GM12864 (cell line): ENCODE measurements at regions not wholly inside any gene's neighbourhood (a gene's known extent, or its start where the extent isn't known, plus 50 kb on each side); places are given as distances from the start of the nearest gene placed in this dataset.
"Not testable (repeated sequence)": the region's sequence is repeated elsewhere in the genome, so short reads cannot be mapped to it uniquely, and the experiment has no call there.

Experiments used
- DNase-seq: peaks from one replicate; pipeline ENCODE4 v3.0.0-alpha.2; 2011; ENCODE audit warnings: low read depth
- H3K4me3 ChIP-seq: 2 replicates; pipeline ENCODE4 v1.5.1; 2011; ENCODE audit warnings: mild to moderate bottlenecking, low read depth, low read length, control low read depth

DNA sequence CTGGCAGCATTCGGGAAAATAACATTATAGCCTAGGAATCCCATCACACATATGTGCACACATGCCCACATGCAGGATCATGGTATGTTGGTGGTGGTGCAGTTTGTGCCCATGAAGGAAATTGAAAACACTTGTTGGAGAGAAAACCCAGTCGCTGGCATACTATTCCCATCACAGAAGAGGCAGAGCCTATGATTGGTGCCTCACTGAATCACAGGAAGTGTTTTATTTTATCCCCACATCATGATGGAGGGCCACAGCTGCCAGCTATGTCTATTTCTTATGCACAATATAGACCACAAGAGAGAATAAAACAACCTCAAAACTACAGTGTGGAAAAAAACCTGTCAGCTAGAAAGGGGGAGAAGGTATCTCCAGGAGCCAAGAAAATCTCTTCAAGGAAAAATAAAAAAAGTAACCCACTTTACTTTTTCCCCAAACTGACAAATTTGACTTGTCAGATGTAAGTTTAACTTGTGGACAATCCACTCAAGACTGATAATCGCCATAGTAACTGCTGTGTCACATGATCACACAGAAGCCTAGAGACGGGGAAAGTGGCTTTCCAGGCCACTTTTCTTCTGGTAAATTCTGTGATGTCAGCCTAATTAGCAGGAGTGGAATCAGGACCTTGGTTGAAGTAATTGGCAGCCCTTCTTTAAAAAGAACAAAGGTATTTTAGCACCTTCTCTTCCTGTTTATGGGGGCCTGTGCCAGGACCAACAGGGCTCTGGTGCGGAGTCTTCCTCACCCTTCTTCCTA is 100.0 kb upstream of the PLGLB2 start:
- DNase-seq, result not testable (repeated sequence)

DNA sequence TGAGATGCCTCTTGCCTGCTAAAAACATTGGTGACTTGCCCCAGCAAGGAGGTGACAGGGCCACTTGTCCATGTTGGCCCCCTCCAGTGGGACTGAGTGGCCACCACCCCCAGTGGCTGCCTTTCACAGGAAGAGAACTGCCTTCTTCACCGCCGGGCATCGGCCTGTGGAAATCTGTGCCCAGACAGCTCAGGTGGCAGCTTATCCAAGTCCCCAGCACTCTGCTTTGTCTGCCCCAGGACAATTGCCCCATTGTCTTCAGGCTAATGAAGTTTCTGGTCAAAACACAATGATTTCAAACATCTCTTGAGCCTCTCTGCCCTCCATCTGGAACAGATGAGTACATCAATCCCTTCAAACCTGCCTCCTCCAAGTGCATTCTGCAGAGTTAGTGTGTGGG is 99.1 kb upstream of the PLGLB2 start:
- not testable (repeated sequence) for DNase-seq, H3K4me3 ChIP-seq

More for the DNA sequence above, 100.0 kb upstream of the PLGLB2 start:
- H3K4me3 ChIP-seq, result not testable (repeated sequence)

DNA sequence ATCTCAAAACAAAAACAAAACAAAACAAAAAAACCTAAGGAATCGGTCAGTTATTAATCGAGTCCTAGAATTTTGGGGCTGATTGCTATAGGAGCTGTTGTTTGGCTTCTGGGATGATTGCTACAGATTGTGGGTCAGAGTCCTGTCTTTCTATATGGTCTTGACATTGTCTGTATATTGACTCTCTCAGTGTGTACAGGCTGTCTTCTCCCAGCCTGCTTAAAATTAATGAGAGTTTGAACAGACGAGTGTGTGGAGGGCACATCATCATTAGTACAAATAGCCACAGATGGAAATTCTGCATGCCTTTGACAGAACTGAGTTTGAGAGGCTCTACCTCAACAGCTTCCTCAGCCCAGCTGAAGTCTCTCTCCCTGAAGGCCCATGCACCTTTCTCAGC is 98.0 kb upstream of the PLGLB2 start:
- H3K4me3 ChIP-seq, DNase-seq: not testable (repeated sequence)

DNA sequence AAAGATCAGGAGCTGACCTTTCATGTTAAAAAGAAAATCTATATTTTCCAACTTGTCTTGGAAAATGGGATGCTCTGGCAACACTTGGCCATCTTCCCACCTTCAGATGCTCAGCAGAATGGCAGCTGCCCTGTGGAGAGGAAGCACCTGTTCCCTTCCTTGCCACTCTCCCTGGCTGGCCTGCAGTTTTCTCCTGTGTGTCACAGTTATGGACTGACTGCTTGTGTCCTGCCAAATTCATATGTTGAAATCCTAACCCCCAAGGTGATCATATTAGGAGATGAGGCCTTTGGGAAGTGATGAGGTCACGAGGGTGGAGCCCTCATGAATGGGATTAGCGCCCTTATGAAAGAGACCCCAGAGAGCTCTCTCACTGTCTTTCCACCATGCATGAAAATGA is 97.0 kb upstream of the PLGLB2 start:
- not testable (repeated sequence) for H3K4me3 ChIP-seq, DNase-seq

DNA sequence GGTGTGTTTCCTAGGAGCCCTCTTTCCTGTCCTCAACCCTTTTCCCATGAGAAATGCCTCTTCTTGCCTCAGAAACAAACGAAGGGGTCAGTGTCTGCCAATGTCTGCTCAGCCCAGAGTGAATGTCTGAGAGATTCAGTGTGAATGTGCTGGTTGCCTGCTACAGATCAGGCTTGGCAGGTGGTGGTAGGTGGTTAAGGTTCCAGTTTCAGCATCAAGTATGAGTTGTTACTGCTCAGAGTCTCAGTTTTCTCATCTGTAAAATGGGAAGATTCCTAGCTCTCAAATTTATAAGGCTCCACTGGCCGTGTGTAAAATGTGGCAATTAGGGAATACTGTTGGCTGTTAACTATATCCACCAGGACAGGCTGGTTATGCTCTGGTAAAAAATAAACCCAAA is 96.3 kb upstream of the PLGLB2 start:
- not testable (repeated sequence) for H3K4me3 ChIP-seq, DNase-seq

DNA sequence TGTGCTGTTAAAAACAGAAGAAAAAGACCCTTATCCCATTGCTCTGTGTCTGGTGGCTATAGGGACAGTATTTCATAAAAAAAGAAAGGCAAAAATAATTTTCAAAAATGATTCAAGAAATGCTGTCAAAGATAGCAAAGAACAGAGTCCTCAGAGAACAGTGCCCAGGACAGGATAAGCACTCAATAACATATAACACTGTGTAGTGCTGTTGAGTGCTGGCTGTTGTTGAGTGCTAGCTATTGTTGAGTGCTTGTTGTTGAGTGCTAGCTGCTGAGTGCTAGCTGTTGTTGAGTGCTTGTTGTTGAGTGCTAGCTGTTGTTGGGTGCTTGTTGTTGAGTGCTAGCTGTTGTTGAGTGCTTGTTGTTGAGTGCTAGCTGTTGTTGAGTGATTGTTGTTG is 94.5 kb upstream of the PLGLB2 start:
- DNase-seq, H3K4me3 ChIP-seq: not testable (repeated sequence)

DNA sequence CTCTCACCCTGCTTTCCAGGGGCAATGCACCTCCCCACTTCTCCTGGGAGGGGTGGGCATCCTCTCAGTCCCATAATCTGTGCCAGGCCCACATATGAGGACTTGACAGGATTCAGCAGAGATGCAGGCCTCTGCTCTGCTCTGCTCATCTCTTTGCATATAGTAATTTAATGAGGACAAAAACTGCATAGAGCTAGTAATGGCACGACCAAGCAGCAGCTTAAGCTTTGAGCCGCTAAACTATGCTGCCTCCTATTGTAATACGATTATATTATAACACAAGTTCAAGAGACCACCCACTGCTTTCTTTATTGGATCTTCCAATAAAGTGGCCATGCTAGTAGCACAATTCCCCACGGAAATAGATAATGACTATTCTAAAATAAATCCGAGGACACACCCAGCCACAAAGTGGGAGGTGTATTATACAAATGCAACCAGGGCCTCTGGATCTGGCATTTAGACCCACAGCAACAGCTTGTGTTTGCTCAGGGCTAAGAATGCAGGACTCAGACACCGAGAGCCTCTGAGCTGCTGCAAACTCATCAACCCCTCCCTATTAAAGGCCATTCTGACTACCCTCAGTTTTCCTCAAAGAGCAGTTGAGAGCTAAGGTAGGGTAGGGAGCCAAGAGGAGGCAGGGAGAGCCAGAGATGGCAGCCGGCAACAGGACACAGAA is 93.6 kb upstream of the PLGLB2 start:
- H3K4me3 ChIP-seq, DNase-seq: not testable (repeated sequence)

DNA sequence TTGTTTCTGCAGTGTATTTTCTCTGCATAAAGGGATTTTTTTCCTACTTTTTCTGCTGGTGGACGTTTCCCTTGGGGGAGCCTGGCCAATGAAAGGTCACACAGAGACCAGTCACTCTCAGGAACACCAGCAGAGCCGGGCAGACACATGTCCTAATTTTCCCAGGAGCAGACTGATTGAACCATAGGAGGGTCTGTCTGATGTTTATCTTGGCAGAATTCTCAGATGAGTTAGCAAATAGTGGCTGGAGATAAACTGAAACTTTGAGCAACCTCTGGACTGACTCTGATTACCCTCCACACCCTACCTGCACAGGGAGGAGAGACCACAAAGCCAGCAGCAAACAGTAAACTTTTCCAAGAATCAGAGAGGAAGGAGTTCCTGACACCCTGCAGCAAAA is 90.0 kb upstream of the PLGLB2 start:
- H3K4me3 ChIP-seq, DNase-seq: not testable (repeated sequence)

DNA sequence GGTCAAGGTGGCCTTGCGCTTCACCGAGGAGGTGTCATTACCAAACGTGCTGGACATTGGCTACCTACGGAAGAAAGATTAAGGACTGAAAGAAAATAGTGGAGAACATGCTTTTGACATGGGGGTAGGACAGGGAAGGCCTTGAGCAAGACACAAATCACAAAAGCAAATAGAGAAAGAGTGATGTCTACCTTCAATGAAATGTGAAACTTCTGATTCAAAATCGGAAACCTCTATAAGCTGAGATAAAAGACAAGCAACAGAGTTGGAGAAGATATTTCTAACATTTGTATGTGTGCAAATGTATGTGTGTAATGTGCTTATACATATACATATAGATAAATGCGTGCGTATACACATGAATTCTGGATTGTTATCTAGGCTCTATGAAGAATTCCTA is 89.5 kb upstream of the PLGLB2 start:
- not testable (repeated sequence) for DNase-seq, H3K4me3 ChIP-seq

DNA sequence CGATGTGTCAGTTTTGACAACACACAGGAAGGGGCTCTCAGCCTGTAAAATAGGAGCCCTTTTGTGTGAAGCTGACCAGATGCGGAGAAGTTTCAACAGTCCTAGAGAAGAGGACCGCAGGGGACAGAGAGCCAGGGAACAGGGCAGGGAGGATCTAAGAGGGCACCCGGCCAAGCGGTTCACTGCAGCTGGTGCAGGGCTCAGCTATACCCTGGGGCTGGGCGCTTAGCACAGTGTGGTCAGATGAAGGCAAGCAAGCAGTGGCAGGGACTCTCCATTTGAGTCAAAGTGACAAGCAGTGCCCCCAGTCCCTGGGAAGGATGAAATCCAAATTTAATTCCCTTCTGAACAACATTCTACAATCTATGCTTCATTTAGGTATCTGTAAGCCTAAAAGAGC is 88.9 kb upstream of the PLGLB2 start:
- not testable (repeated sequence) for H3K4me3 ChIP-seq, DNase-seq

DNA sequence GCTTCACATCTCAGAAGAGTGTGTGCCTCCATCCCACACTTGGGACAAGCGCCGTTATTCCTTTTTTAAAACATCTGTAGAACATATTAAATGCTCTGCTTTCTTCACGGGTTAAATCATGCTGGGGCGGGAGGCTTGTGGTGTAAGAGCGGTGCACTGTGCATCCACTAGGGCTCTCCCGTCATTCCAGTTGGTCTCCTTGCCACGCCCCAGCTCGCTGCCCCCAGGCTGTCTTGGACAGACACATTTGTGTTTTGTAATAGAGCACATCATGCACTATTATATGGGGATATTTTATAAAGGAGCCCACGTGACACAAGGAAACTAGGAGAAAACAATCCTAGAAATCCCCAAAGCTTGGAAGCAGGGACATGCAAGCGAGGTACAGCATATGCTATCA is 87.7 kb upstream of the PLGLB2 start:
- H3K4me3 ChIP-seq, DNase-seq: not testable (repeated sequence)

DNA sequence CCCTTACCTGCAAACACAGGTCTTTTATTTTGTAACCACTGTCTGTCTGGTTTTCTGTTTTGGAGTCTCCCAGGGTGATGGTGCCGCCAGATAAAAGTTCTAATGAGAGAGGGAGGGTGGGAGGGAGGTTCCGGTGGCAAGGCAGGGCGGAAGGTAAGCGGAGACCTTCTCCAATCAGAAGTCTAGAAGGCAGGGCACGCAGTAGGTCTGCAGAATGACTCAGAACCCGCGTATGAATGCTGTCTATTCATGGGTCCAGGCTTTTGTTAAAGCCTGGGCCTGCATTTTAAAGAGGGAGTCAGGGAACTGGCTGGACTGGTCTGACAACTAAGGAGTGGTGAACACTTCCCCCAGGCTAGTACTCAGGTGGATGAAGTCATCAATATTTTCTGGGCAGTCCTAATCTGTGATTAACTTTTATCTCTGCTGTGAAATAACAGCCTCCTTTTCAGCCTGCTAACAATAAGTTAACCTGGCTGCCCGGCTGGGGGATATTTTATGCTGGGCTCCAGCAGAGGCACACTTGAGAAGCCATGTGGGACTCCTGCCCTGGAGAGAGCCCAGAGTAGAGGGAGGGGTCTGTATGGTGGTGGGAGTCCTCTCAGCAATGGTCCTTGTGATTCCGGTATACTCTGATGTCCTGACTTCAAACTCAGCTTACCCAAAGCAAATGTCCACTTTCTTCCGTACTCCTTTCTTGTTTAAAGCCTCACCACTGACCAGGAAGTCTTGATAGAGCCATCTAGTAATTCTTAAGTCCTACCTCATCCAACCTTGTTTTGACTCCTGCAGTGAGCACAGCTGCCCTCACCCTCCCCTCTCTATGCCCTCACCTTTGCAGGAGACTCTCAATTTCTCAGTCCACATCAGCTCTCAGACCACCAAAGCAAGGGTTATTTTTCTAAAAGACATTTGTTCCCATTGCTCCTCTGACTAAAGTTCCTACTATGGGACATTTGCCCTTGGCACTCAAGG is 85.3 kb upstream of the PLGLB2 start:
- not testable (repeated sequence) for H3K4me3 ChIP-seq, DNase-seq

DNA sequence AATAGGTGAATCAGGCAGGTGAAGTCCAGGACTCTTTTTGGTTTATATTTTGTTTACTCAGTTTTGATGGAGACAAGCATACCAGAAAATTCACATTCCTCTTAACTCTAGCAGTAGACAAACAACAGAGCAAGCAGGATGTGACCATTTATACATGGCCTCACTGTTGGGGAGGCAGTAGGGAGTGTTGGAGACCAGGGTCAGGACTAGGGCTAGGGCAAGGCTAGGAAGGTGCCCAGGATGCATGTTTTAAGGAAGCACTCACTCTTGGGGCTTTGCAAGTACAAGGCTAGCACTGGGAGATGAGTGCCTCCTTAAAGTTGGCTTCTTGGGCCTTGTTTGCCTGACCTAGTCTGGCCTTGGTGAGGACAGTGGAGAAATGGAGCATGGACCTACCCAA is 84.5 kb upstream of the PLGLB2 start:
- not testable (repeated sequence) for DNase-seq, H3K4me3 ChIP-seq

DNA sequence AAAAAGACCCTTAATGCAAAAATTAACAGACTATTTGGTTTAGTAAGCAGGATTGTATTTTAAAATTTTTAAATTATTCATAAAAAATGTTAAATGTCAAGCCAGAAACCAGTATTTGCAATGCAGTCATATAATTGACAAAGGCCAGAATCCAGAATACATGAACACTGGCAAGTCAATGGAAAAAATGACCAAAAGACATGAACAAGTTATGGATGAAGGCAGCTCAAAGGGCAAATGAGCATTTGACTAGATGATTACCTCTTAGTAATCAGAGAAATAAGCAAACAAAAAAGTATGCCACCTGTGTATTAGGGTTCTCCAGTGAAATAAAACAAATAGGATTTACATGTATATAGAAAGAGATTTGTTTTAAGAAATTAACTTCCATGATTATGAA is 80.9 kb upstream of the PLGLB2 start:
- not testable (repeated sequence) for DNase-seq, H3K4me3 ChIP-seq

DNA sequence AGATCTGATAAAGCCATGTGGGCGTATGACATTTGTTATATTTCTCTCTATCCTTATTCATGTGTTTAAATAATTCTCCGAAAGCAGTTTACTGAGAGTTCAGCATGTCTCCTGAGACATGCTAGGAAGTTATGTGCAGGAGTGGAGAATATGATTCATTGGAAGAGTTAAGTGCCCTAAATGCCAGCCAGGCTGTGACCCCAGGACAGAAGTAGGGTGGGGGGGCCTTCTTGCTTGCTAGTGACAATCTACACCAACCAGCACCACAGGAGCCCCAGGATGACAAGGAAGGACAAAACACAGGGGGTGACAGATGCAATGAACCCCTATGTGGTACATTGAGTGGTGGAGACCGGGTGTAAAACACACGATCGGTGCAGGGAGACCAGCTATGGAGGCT is 79.5 kb upstream of the PLGLB2 start:
- not testable (repeated sequence) for H3K4me3 ChIP-seq

DNA sequence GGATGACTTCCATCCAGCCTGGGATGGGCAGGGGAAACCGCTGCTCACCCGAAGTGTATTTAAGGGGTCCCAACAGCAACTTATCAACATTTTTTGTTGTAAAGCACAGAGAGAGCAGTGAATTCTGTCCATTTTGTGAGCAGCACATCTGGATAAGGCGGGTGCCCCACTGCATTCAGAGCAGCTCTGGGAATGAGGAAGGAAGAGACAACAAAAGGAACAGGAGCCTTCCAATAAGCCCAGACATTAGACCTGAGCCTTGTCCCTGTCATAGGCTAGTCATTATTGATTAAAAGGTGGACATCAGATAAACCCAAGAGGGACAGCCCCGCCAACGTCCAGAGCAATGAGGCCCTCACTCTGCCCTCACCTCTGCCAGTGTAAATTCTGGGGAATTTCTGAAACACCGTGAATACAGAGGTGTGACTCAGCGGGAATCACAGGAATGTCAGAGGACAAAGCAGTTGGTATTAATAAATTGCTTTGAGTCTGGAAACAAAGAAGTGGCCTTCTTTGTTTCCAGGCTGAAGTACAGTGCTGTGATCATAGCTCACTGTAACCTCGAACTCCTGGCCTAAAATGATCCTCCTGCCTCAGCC is 78.2 kb upstream of the PLGLB2 start:
- not testable (repeated sequence) for DNase-seq, H3K4me3 ChIP-seq

More for the DNA sequence above, 79.5 kb upstream of the PLGLB2 start:
- not testable (repeated sequence) for DNase-seq

DNA sequence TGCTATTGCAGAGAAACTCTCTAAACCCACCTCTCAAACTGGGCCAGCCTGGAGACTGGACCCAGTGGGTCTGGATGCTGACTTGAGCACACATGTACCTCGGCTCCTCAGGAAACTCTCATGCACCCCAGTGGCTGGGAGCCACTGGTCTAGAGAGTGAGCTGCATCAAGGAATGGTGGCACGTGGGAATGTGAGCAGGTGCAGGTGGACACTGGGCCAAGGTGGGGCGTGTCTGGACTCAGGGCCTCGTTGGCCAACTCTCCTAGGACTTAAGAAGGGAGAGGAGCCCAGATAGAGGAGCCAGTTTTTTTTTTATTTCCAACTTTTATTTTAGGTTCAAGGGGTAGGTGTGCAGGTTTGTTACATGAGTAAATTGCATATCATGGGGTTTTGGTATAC is 75.5 kb upstream of the PLGLB2 start:
- H3K4me3 ChIP-seq, DNase-seq: not testable (repeated sequence)

DNA sequence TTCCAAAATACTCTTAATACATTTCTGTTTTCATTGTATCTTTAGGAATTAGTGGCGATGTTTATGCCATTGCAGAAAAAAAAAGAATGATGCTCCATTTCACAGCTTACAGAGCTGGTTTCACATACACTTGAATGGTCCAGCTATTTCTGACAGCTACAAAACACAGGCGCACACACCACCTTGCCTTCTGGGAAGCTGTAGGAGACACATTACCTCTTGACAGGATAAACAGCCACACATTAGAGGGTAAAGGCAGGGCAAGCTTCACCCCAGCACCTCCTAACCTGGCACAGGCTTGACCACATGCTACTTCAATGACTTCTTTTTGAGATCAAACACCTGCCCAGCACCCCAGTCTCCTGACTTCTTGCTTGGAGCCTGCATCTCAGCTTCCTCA is 73.2 kb upstream of the PLGLB2 start:
- not testable (repeated sequence) for DNase-seq, H3K4me3 ChIP-seq

DNA sequence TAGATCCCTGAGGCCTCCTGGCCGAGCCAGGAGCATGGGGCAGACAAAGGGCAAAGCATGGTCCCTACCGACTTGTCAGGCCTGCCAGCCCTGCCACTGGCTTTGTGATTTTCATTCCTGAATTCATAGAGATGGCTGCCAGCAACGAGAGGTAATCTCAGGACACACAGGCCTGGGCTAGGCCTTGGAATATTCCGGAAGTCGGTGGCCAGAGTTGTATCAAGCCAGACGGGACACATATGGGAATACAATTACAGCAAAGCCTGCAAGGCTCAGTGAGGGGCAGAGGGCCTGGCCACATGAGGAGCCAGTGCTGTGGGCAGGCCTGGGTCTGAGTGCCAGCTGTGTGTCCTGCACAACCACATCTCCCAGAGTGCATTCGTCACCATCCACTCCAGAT is 72.4 kb upstream of the PLGLB2 start:
- H3K4me3 ChIP-seq, DNase-seq: not testable (repeated sequence)
